Lower lobe of right lung (tissue), 2 donors: ENCODE measurements at regions not wholly inside any gene's neighbourhood (a gene's known extent, or its start where the extent isn't known, plus 50 kb on each side); places are given as distances from the start of the nearest gene placed in this dataset.

Experiments used
- ATAC-seq, 2 donors: fragments of 200-7000 bp; cut with Tn5 transposase; one replicate each; pipeline ENCODE4 v1.9.1; 2020 to 2022; ENCODE audit warnings: mild to moderate bottlenecking in 2 of 2, moderate library complexity in 2 of 2
- DNase-seq: peaks from one replicate; pipeline ENCODE4 v3.0.0-alpha.2; 2020
- H3K27ac ChIP-seq: fragments of 200-600 bp; one replicate; pipeline ENCODE4 v1.8.0; 2022
- H3K27me3 ChIP-seq: fragments of 200-600 bp; one replicate; pipeline ENCODE4 v1.8.0; 2022; ENCODE audit warnings: low read depth
- H3K36me3 ChIP-seq: fragments of 200-600 bp; one replicate; pipeline ENCODE4 v1.8.0; 2022; ENCODE audit warnings: mild to moderate bottlenecking
- H3K4me1 ChIP-seq: fragments of 200-600 bp; one replicate; pipeline ENCODE4 v1.8.0; 2022
- H3K4me3 ChIP-seq: fragments of 200-600 bp; one replicate; pipeline ENCODE4 v1.8.0; 2022; ENCODE audit warnings: mild to moderate bottlenecking
- H3K9me3 ChIP-seq: fragments of 200-600 bp; one replicate; pipeline ENCODE4 v1.8.0; 2022
- intact Hi-C: fragments of 100-400 bp; cut with DNase I; formaldehyde crosslinking; loops from one replicate; pipeline ENCODE4 v1.11.0; 2022
- TF ChIP-seq, protein P1 (sequence below): fragments of 200-600 bp; IDR thresholded peaks from one replicate; pipeline ENCODE4 v1.8.0; 2022; ENCODE audit warnings: antibody characterized with exemption, mild to moderate bottlenecking
- donor health status: DM: no; HTN: yes; CAD: no; lungs with severe emphysema.

DNA sequence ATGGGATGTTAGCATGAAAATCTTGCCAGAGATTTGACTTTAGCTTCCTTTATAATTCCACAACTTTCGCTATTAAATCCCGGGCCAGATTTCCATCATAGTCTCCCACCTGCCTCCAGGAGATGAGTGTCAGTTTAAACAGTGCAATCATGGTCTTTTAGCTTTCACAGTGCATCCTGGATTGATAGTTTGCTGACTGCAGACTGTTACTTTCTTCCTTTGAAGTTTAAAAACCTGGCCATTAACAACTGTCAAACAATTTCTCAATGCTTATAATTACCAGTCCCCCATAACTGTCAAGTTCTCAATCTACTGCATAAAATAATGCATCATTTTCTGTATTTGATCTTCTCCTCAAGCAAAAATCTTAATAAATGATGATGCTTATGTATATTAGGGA is 108.4 kb upstream of the FSTL5 start:
- DNase-seq, result no peak
- ATAC-seq, result no peak
- Histone ChIP-seq H3K9me3 (no peaks in the 10 kb centered on the region), H3K27me3 (no peaks in the 10 kb centered on the region), H3K4me3 (no peak overlapping the region), H3K27ac (no peak overlapping the region), H3K36me3 (no peaks in the 10 kb centered on the region), H3K4me1 (no peaks in the 10 kb centered on the region)
- TF ChIP-seq, protein P1, sequence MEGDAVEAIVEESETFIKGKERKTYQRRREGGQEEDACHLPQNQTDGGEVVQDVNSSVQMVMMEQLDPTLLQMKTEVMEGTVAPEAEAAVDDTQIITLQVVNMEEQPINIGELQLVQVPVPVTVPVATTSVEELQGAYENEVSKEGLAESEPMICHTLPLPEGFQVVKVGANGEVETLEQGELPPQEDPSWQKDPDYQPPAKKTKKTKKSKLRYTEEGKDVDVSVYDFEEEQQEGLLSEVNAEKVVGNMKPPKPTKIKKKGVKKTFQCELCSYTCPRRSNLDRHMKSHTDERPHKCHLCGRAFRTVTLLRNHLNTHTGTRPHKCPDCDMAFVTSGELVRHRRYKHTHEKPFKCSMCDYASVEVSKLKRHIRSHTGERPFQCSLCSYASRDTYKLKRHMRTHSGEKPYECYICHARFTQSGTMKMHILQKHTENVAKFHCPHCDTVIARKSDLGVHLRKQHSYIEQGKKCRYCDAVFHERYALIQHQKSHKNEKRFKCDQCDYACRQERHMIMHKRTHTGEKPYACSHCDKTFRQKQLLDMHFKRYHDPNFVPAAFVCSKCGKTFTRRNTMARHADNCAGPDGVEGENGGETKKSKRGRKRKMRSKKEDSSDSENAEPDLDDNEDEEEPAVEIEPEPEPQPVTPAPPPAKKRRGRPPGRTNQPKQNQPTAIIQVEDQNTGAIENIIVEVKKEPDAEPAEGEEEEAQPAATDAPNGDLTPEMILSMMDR, result no peak
- intact Hi-C loops, result no loop called here

DNA sequence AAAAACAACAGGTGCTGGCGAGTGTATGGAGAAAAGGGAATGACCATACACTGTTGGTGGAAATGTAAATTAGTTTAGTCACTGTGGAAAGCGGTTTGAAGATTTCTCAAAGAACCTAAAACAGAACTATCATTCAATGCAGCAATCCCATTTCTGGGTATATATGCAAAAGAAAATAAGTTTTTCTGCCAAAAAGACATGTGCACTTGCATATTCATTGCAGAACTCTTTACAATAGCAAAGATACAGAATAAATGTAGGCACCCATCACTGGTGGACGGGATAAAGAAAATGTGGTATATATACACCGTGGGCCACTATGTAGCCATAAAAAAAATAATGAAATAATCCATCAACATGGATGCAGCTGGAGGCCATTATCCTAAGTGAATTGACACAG is 105.1 kb upstream of the FSTL5 start:
- no peak overlapping the region for H3K4me3 ChIP-seq
- DNase-seq (no peak), ATAC-seq (no peak)
- TF ChIP-seq, protein P1, result no peak
- H3K27ac ChIP-seq, result no peak overlapping the region
- intact Hi-C loops, result no loop called here
- no peaks in the 10 kb centered on the region for H3K4me1 ChIP-seq
- peaks cover 9% of the 10 kb centered on the region for H3K9me3 ChIP-seq
- no peaks in the 10 kb centered on the region for H3K36me3 ChIP-seq
- H3K27me3 ChIP-seq, result no peaks in the 10 kb centered on the region

DNA sequence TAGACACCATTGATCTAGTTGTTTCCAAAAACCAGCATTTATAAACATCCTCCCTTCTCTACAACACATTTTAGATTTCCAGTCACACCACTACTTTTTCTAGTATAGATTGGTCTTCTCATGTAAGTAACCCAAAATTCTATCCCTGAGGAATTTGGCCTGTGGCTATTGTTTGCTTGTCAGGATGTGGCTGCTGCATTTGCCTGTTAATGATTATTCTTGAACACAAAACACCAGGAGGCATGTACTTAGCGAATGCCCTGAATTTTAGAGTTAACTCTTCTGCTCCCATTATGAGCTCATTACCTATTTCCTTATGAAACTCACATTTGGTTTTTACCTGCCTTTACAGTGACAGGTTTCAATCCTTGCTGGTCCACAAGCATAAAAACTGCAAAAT is 102.0 kb upstream of the FSTL5 start:
- H3K27ac ChIP-seq, result no peak overlapping the region
- no peaks in the 10 kb centered on the region for H3K36me3 ChIP-seq
- DNase-seq (no peak), ATAC-seq (no peak)
- no peaks in the 10 kb centered on the region for H3K27me3 ChIP-seq
- TF ChIP-seq, protein P1, result no peak
- H3K4me1 ChIP-seq, result no peaks in the 10 kb centered on the region
- H3K9me3 ChIP-seq, result peaks cover 13% of the 10 kb centered on the region
- no peak overlapping the region for H3K4me3 ChIP-seq
- intact Hi-C loops, result no loop called here

DNA sequence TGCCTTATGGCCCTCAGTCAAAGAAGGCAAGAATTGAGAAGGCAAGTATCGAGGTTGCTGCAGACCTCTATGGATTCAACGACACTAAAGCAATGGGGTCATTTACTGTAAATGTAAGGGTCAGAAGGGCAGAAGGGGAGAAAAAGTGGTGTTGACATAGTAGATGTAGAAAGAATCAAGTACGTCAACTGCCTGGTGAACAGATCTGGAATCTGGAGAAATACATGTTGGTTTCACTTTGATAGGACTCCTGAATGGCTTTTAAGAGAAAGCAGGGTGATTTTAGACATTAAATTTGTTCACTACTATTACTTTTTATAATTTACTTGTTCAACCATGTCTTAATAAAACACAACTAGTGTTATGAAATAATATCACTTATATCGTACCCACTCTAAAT is 81.3 kb upstream of the FSTL5 start:
- no peaks in the 10 kb centered on the region for H3K9me3 ChIP-seq
- no peaks in the 10 kb centered on the region for H3K36me3 ChIP-seq
- DNase-seq (no peak), ATAC-seq (no peak)
- no peaks in the 10 kb centered on the region for H3K27me3 ChIP-seq
- H3K4me3 ChIP-seq, result no peak overlapping the region
- no peak overlapping the region for H3K27ac ChIP-seq
- intact Hi-C loops, result no loop called here
- H3K4me1 ChIP-seq, result no peaks in the 10 kb centered on the region
- TF ChIP-seq, protein P1, result no peak

DNA sequence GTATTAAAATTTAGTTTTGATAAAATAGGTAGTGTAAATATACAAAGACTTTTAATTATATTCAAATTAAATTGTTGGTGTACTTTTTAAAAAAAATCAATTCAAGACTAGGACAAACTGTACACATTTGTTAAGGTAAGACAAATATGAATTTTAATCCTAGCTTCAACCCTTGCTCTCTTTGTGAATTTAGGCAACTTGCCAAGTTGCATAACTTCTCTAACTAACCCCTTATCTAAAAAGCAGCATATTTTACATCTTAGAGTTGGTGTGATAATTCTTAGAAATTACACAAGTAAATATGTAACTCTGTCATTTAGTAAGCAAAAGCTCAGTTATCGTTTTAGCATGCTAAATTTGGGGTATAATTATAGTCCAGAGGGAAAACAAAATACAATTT is 78.1 kb upstream of the FSTL5 start:
- DNase-seq, result no peak
- intact Hi-C loops, result no loop called here
- Histone ChIP-seq H3K4me3 (no peak overlapping the region), H3K27ac (no peak overlapping the region), H3K9me3 (no peaks in the 10 kb centered on the region), H3K27me3 (no peaks in the 10 kb centered on the region), H3K4me1 (no peaks in the 10 kb centered on the region), H3K36me3 (no peaks in the 10 kb centered on the region)
- TF ChIP-seq, protein P1, result no peak
- no peak for ATAC-seq
